ENCODE measurements at regions not wholly inside any gene's neighbourhood (a gene's known extent, or its start where the extent isn't known, plus 50 kb on each side); places are given as distances from the start of the nearest gene placed in this dataset.

DNA sequence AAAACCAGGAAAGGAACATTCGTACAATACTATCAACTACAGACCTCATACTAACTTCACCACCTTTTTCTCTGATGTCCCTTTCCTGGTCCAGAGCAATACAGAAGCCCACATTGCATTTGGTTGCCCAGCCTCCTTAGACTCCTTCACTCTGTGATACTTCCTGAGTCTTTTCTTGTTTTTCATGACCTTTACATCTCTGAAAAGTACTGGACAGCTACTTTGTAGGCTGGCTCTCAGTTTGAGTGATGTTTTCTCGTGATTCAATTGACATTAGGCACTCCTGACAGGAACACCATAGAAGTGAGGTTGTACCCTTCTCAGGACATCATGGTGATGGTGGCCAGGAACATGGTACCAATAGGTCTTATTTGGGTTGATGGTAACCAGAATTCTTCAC, 185.9 kb upstream of the SLC39A10 start:
- H3K27me3 ChIP-seq (replicated peaks; ENCODE audit: insufficient read depth, low read depth, low read length, poor library complexity): no peaks in the 10 kb centered on the region
- TF ChIP-seq, protein P1, sequence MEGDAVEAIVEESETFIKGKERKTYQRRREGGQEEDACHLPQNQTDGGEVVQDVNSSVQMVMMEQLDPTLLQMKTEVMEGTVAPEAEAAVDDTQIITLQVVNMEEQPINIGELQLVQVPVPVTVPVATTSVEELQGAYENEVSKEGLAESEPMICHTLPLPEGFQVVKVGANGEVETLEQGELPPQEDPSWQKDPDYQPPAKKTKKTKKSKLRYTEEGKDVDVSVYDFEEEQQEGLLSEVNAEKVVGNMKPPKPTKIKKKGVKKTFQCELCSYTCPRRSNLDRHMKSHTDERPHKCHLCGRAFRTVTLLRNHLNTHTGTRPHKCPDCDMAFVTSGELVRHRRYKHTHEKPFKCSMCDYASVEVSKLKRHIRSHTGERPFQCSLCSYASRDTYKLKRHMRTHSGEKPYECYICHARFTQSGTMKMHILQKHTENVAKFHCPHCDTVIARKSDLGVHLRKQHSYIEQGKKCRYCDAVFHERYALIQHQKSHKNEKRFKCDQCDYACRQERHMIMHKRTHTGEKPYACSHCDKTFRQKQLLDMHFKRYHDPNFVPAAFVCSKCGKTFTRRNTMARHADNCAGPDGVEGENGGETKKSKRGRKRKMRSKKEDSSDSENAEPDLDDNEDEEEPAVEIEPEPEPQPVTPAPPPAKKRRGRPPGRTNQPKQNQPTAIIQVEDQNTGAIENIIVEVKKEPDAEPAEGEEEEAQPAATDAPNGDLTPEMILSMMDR (conservative IDR thresholded peaks at IDR 0.05; ENCODE audit: low read depth, low read length): no peak
- TF ChIP-seq EZH2 (IDR thresholded peaks at IDR 0.05; ENCODE audit: borderline replicate concordance, low read depth, low read length, poor library complexity, severe bottlenecking): no peak
- no peak overlapping the region for H3K4me3 ChIP-seq (ENCODE audit: low read depth, low read length, poor library complexity, severe bottlenecking)
- no peak overlapping the region for H3K27ac ChIP-seq (ENCODE audit: low read depth, low read length, poor library complexity, severe bottlenecking)
- H3K4me1 ChIP-seq (ENCODE audit: insufficient read depth, low read length, poor library complexity, severe bottlenecking): no peaks in the 10 kb centered on the region
- DNase-seq (ENCODE audit: low spot score): no peak
- H3K36me3 ChIP-seq (ENCODE audit: insufficient read depth, low read length, poor library complexity, severe bottlenecking): no peaks in the 10 kb centered on the region
- no TSS peak for BruUV-seq (replicated peaks)
- POLR2A ChIA-PET (ENCODE audit: low non-redundant PET): no interaction called here
- H3K9me3 ChIP-seq (ENCODE audit: low read depth, low read length, poor library complexity, severe bottlenecking): peaks cover 7% of the 10 kb centered on the region
- intact Hi-C loops (cut with micrococcal nuclease; ENCODE audit: unreplicated experiment): no loop called here
- CTCF ChIA-PET: no interaction called here

DNA sequence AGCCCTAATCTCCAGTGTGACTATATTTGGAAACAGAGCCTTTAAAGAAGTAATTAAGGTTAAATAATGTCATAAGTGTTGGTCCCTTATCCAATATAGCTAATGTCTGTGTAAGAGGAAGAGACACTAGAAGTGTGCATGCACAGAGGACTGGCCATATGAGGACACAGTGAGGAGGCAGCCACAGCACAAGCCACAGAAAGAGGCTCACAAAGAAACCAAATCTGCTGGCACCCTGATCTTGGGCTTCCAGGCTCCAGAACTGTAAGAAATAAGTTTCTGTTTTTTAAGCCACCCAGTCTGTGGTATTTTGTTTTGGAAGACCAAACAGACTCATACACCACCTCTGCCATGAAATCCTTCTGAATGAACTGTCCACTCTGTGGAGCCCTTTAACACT, 186.4 kb upstream of the SLC39A10 start:
- Histone ChIP-seq H3K27me3 (replicated peaks; ENCODE audit: insufficient read depth, low read depth, low read length, poor library complexity) (no peaks in the 10 kb centered on the region), H3K9me3 (ENCODE audit: low read depth, low read length, poor library complexity, severe bottlenecking) (peaks cover 12% of the 10 kb centered on the region), H3K27ac (ENCODE audit: low read depth, low read length, poor library complexity, severe bottlenecking) (no peak overlapping the region), H3K36me3 (ENCODE audit: insufficient read depth, low read length, poor library complexity, severe bottlenecking) (no peaks in the 10 kb centered on the region), H3K4me3 (ENCODE audit: low read depth, low read length, poor library complexity, severe bottlenecking) (no peak overlapping the region), H3K4me1 (ENCODE audit: insufficient read depth, low read length, poor library complexity, severe bottlenecking) (no peaks in the 10 kb centered on the region)
- intact Hi-C loops (cut with micrococcal nuclease; ENCODE audit: unreplicated experiment): no loop called here
- TF ChIP-seq, protein P1 (conservative IDR thresholded peaks at IDR 0.05; ENCODE audit: low read depth, low read length): no peak
- no peak for TF ChIP-seq EZH2 (IDR thresholded peaks at IDR 0.05; ENCODE audit: borderline replicate concordance, low read depth, low read length, poor library complexity, severe bottlenecking)
- POLR2A ChIA-PET (ENCODE audit: low non-redundant PET): no interaction called here
- no peak for DNase-seq (ENCODE audit: low spot score)
- BruUV-seq (replicated peaks): no TSS peak
- CTCF ChIA-PET: no interaction called here

DNA sequence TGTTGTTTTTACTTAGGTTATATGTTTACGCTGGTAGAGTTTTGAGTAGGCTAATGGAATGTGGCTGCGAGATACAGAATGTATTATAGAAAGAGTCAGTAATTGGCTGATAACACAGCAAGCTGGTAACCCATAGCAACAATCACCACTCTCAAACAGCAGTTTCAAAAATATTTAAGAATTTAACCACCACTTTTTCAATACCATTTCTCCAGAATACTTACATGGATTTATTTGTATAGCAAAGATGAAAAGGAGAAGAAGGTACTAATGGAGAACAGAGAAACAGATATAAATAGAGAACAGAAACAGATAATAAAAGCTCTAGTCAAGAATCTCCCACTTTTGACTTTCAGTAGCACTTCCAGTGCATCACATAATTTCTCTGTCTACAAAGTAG, 188.3 kb upstream of the SLC39A10 start:
- Histone ChIP-seq H3K36me3 (ENCODE audit: insufficient read depth, low read length, poor library complexity, severe bottlenecking) (no peaks in the 10 kb centered on the region), H3K9me3 (ENCODE audit: low read depth, low read length, poor library complexity, severe bottlenecking) (peaks cover 14% of the 10 kb centered on the region), H3K4me3 (ENCODE audit: low read depth, low read length, poor library complexity, severe bottlenecking) (no peak overlapping the region), H3K27me3 (replicated peaks; ENCODE audit: insufficient read depth, low read depth, low read length, poor library complexity) (no peaks in the 10 kb centered on the region), H3K27ac (ENCODE audit: low read depth, low read length, poor library complexity, severe bottlenecking) (no peak overlapping the region), H3K4me1 (ENCODE audit: insufficient read depth, low read length, poor library complexity, severe bottlenecking) (no peaks in the 10 kb centered on the region)
- no peak for DNase-seq (ENCODE audit: low spot score)
- ChIA-PET CTCF (no interaction called here), POLR2A (ENCODE audit: low non-redundant PET) (no interaction called here)
- intact Hi-C loops (cut with micrococcal nuclease; ENCODE audit: unreplicated experiment): no loop called here
- no peak for TF ChIP-seq EZH2 (IDR thresholded peaks at IDR 0.05; ENCODE audit: borderline replicate concordance, low read depth, low read length, poor library complexity, severe bottlenecking)
- TF ChIP-seq, protein P1 (conservative IDR thresholded peaks at IDR 0.05; ENCODE audit: low read depth, low read length): no peak
- BruUV-seq (replicated peaks): no TSS peak
